ENCODE measurements at regions not wholly inside any gene's neighbourhood (a gene's known extent, or its start where the extent isn't known, plus 50 kb on each side); places are given as distances from the start of the nearest gene placed in this dataset.

GRCh38 chr7:85775431-85775830 lies 588.6 kb upstream of the SEMA3D start:
- TF ChIP-seq CREB1 (IDR thresholded peaks at IDR 0.05; ENCODE audit: low read depth): no peak
- no peak for TF ChIP-seq NFIC (IDR thresholded peaks at IDR 0.05)
- TF ChIP-seq EGR1 (IDR thresholded peaks at IDR 0.05): no peak
- TF ChIP-seq ZBTB7A (IDR thresholded peaks at IDR 0.05; ENCODE audit: low read depth): no peak
- no peak for TF ChIP-seq EP300 (IDR thresholded peaks at IDR 0.05; ENCODE audit: borderline replicate concordance)
- TF ChIP-seq, protein P1, sequence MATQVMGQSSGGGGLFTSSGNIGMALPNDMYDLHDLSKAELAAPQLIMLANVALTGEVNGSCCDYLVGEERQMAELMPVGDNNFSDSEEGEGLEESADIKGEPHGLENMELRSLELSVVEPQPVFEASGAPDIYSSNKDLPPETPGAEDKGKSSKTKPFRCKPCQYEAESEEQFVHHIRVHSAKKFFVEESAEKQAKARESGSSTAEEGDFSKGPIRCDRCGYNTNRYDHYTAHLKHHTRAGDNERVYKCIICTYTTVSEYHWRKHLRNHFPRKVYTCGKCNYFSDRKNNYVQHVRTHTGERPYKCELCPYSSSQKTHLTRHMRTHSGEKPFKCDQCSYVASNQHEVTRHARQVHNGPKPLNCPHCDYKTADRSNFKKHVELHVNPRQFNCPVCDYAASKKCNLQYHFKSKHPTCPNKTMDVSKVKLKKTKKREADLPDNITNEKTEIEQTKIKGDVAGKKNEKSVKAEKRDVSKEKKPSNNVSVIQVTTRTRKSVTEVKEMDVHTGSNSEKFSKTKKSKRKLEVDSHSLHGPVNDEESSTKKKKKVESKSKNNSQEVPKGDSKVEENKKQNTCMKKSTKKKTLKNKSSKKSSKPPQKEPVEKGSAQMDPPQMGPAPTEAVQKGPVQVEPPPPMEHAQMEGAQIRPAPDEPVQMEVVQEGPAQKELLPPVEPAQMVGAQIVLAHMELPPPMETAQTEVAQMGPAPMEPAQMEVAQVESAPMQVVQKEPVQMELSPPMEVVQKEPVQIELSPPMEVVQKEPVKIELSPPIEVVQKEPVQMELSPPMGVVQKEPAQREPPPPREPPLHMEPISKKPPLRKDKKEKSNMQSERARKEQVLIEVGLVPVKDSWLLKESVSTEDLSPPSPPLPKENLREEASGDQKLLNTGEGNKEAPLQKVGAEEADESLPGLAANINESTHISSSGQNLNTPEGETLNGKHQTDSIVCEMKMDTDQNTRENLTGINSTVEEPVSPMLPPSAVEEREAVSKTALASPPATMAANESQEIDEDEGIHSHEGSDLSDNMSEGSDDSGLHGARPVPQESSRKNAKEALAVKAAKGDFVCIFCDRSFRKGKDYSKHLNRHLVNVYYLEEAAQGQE (IDR thresholded peaks at IDR 0.05; ENCODE audit: low read depth): no peak
- no peak for TF ChIP-seq TAF1 (IDR thresholded peaks at IDR 0.05; ENCODE audit: low read depth)
- no peak for TF ChIP-seq TCF12 (IDR thresholded peaks at IDR 0.05; ENCODE audit: low read depth)
- TF ChIP-seq YY1 (IDR thresholded peaks at IDR 0.05; ENCODE audit: low read depth): no peak
- TF ChIP-seq TEAD4 (IDR thresholded peaks at IDR 0.05): no peak
- TF ChIP-seq RAD21 (IDR thresholded peaks at IDR 0.05; ENCODE audit: low read depth): no peak

Measured in Ishikawa (cell line).